ENCODE measurements at regions not wholly inside any gene's neighbourhood (a gene's known extent, or its start where the extent isn't known, plus 50 kb on each side); places are given as distances from the start of the nearest gene placed in this dataset.
A peak's percentile ranks its signal among the peaks of the same experiment; 100 is the strongest.

DNA sequence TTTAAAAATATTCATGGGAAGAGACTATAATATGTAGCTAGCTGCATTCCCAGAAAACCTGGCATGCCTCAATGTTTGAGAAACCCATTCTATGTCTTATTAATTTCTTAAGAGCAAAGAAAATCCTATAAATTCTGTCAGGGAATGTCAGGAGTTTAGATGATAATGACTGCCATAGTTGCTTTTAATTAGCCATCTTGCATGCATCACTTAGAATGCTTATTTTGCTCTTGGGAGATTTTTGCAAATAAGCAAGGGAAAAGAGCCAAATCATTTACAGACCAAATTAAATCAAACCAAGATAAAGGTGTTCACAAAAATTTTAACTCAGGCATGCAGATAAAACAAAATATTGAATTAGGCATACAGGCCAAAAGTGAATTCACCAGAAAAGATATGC, 152.8 kb downstream of the FASLG start:
- FAIRE-seq: no peak
- no peak for DNase-seq (ENCODE audit: insufficient read length, low spot score)
- TF ChIP-seq TAF1 (IDR thresholded peaks at IDR 0.05; ENCODE audit: low read depth, low read length) (no peak), SPI1 (IDR thresholded peaks at IDR 0.05; ENCODE audit: low read depth, low read length) (no peak), POLR2A (IDR thresholded peaks at IDR 0.05; ENCODE audit: low read depth, low read length) (no peak), PAX5 (IDR thresholded peaks at IDR 0.05; ENCODE audit: insufficient read depth, low read length, severe bottlenecking) (no peak), POU2F2 (IDR thresholded peaks at IDR 0.05; ENCODE audit: low read depth, low read length) (no peak), POLR2AphosphoS5 (IDR thresholded peaks at IDR 0.05; ENCODE audit: low read depth, low read length) (no peak)

DNA sequence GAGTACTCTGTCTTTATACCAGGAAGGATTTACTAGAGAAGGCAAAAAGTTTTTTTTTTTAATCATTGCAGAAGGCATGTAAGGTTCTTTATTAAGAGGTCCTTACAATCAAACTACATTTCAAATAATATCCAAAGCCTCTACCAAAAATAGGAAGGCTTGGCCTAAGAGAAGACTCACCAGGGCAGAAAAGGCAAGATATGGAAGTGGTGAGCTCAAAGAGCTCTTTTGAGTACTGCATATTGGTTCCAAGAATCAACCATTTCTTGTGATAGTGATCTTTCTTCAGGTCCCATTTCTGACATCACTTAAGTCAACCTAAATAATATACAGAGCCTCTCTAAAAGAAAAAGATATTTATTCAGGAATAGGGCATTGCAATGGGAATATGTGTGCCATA, 153.2 kb downstream of the FASLG start:
- TF ChIP-seq PAX5 (IDR thresholded peaks at IDR 0.05; ENCODE audit: insufficient read depth, low read length, severe bottlenecking): no peak
- TF ChIP-seq POU2F2 (IDR thresholded peaks at IDR 0.05; ENCODE audit: low read depth, low read length): no peak
- TF ChIP-seq TAF1 (IDR thresholded peaks at IDR 0.05; ENCODE audit: low read depth, low read length): no peak
- no peak for TF ChIP-seq POLR2A (IDR thresholded peaks at IDR 0.05; ENCODE audit: low read depth, low read length)
- TF ChIP-seq POLR2AphosphoS5 (IDR thresholded peaks at IDR 0.05; ENCODE audit: low read depth, low read length): no peak
- no peak for TF ChIP-seq SPI1 (IDR thresholded peaks at IDR 0.05; ENCODE audit: low read depth, low read length)
- FAIRE-seq: no peak
- no peak for DNase-seq (ENCODE audit: insufficient read length, low spot score)

GRCh38 chr1:172813330-172813729, 154.4 kb downstream of the FASLG start:
- DNase-seq (ENCODE audit: insufficient read length, low spot score) (no peak), FAIRE-seq (no peak)
- TF ChIP-seq TAF1 (IDR thresholded peaks at IDR 0.05; ENCODE audit: low read depth, low read length): no peak
- no peak for TF ChIP-seq POU2F2 (IDR thresholded peaks at IDR 0.05; ENCODE audit: low read depth, low read length)
- TF ChIP-seq PAX5 (IDR thresholded peaks at IDR 0.05; ENCODE audit: insufficient read depth, low read length, severe bottlenecking): no peak
- TF ChIP-seq POLR2AphosphoS5 (IDR thresholded peaks at IDR 0.05; ENCODE audit: low read depth, low read length): no peak
- no peak for TF ChIP-seq POLR2A (IDR thresholded peaks at IDR 0.05; ENCODE audit: low read depth, low read length)
- no peak for TF ChIP-seq SPI1 (IDR thresholded peaks at IDR 0.05; ENCODE audit: low read depth, low read length)

GRCh38 chr1:172814428-172814827, 155.5 kb downstream of the FASLG start:
- DNase-seq (ENCODE audit: insufficient read length, low spot score) (no peak), FAIRE-seq (no peak)
- TF ChIP-seq PAX5 (IDR thresholded peaks at IDR 0.05; ENCODE audit: insufficient read depth, low read length, severe bottlenecking): no peak
- TF ChIP-seq POU2F2 (IDR thresholded peaks at IDR 0.05; ENCODE audit: low read depth, low read length): no peak
- no peak for TF ChIP-seq POLR2A (IDR thresholded peaks at IDR 0.05; ENCODE audit: low read depth, low read length)
- no peak for TF ChIP-seq SPI1 (IDR thresholded peaks at IDR 0.05; ENCODE audit: low read depth, low read length)
- TF ChIP-seq TAF1 (IDR thresholded peaks at IDR 0.05; ENCODE audit: low read depth, low read length): no peak
- no peak for TF ChIP-seq POLR2AphosphoS5 (IDR thresholded peaks at IDR 0.05; ENCODE audit: low read depth, low read length)

DNA sequence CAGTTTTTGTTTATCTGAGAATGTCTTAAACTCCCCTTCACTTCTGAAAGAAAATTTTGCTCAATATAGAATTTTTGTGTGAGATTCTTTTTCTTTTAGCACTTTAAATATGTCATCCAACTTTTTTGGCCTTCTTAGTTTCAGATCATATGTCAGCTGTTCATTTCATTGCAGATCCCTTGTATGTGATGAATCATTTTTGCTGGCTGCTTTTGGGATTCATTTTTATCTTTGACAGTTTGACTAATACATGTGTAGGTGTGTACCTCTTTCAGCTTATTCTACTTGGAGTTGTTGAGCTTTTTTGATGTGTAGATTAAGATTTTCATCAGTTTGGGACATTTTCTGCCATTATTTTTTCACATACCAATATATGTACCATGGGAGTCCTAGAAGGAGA, 156.8 kb downstream of the FASLG start:
- TF ChIP-seq POU2F2 (IDR thresholded peaks at IDR 0.05; ENCODE audit: low read depth, low read length) (no peak), POLR2AphosphoS5 (IDR thresholded peaks at IDR 0.05; ENCODE audit: low read depth, low read length) (no peak), POLR2A (IDR thresholded peaks at IDR 0.05; ENCODE audit: low read depth, low read length) (no peak), PAX5 (IDR thresholded peaks at IDR 0.05; ENCODE audit: insufficient read depth, low read length, severe bottlenecking) (no peak), SPI1 (IDR thresholded peaks at IDR 0.05; ENCODE audit: low read depth, low read length) (no peak), TAF1 (IDR thresholded peaks at IDR 0.05; ENCODE audit: low read depth, low read length) (no peak)
- FAIRE-seq (no peak), DNase-seq (ENCODE audit: insufficient read length, low spot score) (no peak)

- DNase-seq (ENCODE audit: insufficient read length, low spot score): peak; percentile 39
- FAIRE-seq: peak; percentile 95
- TF ChIP-seq PAX5 (IDR thresholded peaks at IDR 0.05; ENCODE audit: insufficient read depth, low read length, severe bottlenecking) (peak; percentile 86), POLR2AphosphoS5 (IDR thresholded peaks at IDR 0.05; ENCODE audit: low read depth, low read length) (no peak), SPI1 (IDR thresholded peaks at IDR 0.05; ENCODE audit: low read depth, low read length) (peak; percentile 82), POLR2A (IDR thresholded peaks at IDR 0.05; ENCODE audit: low read depth, low read length) (no peak), POU2F2 (IDR thresholded peaks at IDR 0.05; ENCODE audit: low read depth, low read length) (peak; percentile 95), TAF1 (IDR thresholded peaks at IDR 0.05; ENCODE audit: low read depth, low read length) (no peak)
These were observed 160.1 kb downstream of the FASLG start for GRCh38 chr1:172818841-172819527.

- TF ChIP-seq PAX5 (IDR thresholded peaks at IDR 0.05; ENCODE audit: insufficient read depth, low read length, severe bottlenecking): no peak
- no peak for TF ChIP-seq TAF1 (IDR thresholded peaks at IDR 0.05; ENCODE audit: low read depth, low read length)
- TF ChIP-seq POU2F2 (IDR thresholded peaks at IDR 0.05; ENCODE audit: low read depth, low read length): no peak
- TF ChIP-seq POLR2A (IDR thresholded peaks at IDR 0.05; ENCODE audit: low read depth, low read length): no peak
- TF ChIP-seq POLR2AphosphoS5 (IDR thresholded peaks at IDR 0.05; ENCODE audit: low read depth, low read length): no peak
- TF ChIP-seq SPI1 (IDR thresholded peaks at IDR 0.05; ENCODE audit: low read depth, low read length): no peak
- no peak for FAIRE-seq
- DNase-seq (ENCODE audit: insufficient read length, low spot score): no peak
These were observed 161.7 kb downstream of the FASLG start for GRCh38 chr1:172820475-172821158.

DNA sequence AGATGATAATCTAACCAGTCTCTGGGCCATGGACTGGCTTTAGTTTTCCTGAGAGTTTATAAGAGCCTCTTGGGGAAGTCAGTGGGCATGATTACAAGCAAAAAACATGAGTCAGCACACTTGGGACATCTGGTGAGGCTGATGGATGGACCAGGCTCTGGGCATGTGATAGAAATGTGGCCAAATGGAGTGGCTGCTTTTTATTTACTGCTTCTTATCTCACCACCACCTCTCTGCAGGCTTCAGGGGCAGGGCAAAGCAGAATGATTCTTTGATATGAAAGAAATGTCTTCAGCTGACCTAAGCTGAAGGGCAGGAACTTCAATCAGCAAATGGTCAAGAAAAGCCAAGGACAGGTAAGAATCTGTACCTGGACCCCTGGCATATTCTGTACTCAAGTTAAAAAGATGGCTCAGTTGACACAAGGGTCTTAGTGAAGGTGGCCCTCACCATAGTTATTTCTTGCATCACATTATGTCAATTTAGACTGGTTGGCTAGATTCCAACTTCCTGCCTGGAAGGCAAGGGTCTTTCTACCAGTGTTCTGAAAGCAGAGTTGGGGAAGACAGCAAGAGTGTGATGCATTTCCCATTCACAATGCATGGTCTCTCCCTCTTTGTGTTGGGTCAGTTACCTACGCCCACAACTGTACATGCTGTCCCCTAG, 162.8 kb downstream of the FASLG start:
- TF ChIP-seq PAX5 (IDR thresholded peaks at IDR 0.05; ENCODE audit: insufficient read depth, low read length, severe bottlenecking) (no peak), POLR2AphosphoS5 (IDR thresholded peaks at IDR 0.05; ENCODE audit: low read depth, low read length) (no peak), POU2F2 (IDR thresholded peaks at IDR 0.05; ENCODE audit: low read depth, low read length) (no peak), POLR2A (IDR thresholded peaks at IDR 0.05; ENCODE audit: low read depth, low read length) (no peak), TAF1 (IDR thresholded peaks at IDR 0.05; ENCODE audit: low read depth, low read length) (no peak), SPI1 (IDR thresholded peaks at IDR 0.05; ENCODE audit: low read depth, low read length) (no peak)
- no peak for DNase-seq (ENCODE audit: insufficient read length, low spot score)

DNA sequence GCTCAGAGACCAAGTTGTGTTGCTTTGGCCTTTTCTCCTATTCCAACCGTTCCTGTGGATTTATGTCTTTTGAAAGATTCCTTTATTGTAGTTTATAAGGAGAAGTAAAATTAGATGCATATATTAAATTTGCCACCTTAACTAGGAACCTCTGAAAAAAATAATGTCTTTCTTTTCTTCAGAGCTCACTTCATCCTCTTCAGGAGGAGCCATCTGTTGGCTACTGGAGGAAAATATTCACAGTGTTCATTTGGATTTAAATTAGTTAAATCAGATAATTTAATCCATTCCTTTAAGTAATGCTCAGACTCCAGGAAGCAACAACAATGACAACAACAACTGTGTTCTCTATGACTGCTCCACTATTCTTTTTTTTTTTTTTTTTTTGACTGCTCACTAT, 164.0 kb downstream of the FASLG start:
- DNase-seq (ENCODE audit: insufficient read length, low spot score) (no peak), FAIRE-seq (no peak)
- TF ChIP-seq POLR2A (IDR thresholded peaks at IDR 0.05; ENCODE audit: low read depth, low read length): no peak
- no peak for TF ChIP-seq PAX5 (IDR thresholded peaks at IDR 0.05; ENCODE audit: insufficient read depth, low read length, severe bottlenecking)
- TF ChIP-seq TAF1 (IDR thresholded peaks at IDR 0.05; ENCODE audit: low read depth, low read length): no peak
- TF ChIP-seq POU2F2 (IDR thresholded peaks at IDR 0.05; ENCODE audit: low read depth, low read length): no peak
- TF ChIP-seq SPI1 (IDR thresholded peaks at IDR 0.05; ENCODE audit: low read depth, low read length): no peak
- TF ChIP-seq POLR2AphosphoS5 (IDR thresholded peaks at IDR 0.05; ENCODE audit: low read depth, low read length): no peak

More for the DNA sequence above, 162.8 kb downstream of the FASLG start:
- FAIRE-seq: no peak
